Fibroblast of lung (primary cell): ENCODE measurements at regions not wholly inside any gene's neighbourhood (a gene's known extent, or its start where the extent isn't known, plus 50 kb on each side); places are given as distances from the start of the nearest gene placed in this dataset.
A peak's percentile ranks its signal among the peaks of the same experiment; 100 is the strongest.

Experiments used
- DNase-seq, 2 donors: peaks; one replicate each; pipeline versions ENCODE4 v3.0.0 to v3.0.0-alpha.2; 2010; ENCODE audit warnings: low read depth in 2 of 2
- H2AFZ ChIP-seq: 2 replicates; pipeline ENCODE4 v1.5.1; 2012; ENCODE audit warnings: low read length, control low read depth, inconsistent platforms
- H3K27ac ChIP-seq: 2 replicates; pipeline ENCODE4 v1.5.1; 2011; ENCODE audit warnings: low read length, control low read depth; ENCODE audit not compliant: insufficient read depth
- H3K27me3 ChIP-seq: 2 replicates; pipeline ENCODE4 v1.5.1; 2011; ENCODE audit warnings: mild to moderate bottlenecking, low read length; ENCODE audit not compliant: control insufficient read depth, insufficient read depth
- H3K36me3 ChIP-seq: 2 replicates; pipeline ENCODE4 v1.5.1; 2011; ENCODE audit warnings: low read length; ENCODE audit not compliant: control insufficient read depth, insufficient read depth
- H3K4me1 ChIP-seq: 2 replicates; pipeline ENCODE4 v1.5.1; 2011; ENCODE audit warnings: low read length; ENCODE audit not compliant: control insufficient read depth, insufficient read depth; ENCODE audit errors: extremely low read depth
- H3K4me2 ChIP-seq: 2 replicates; pipeline ENCODE4 v1.5.1; 2011; ENCODE audit warnings: low read length, control low read depth; ENCODE audit not compliant: insufficient read depth; ENCODE audit errors: extremely low read depth
- H3K4me3 ChIP-seq, 4 experiments: fragments of 200-600 bp in 1 of 4; sonication (generic) in 1 of 4; replicated peaks in 1 of 4; 2 replicates each; pipeline ENCODE4 v1.5.1; 2011 to 2016; ENCODE audit warnings: low read length in 4 of 4, low read depth in 3 of 4, mild to moderate bottlenecking in 3 of 4, control low read depth in 2 of 4, inconsistent platforms in 1 of 4, mixed read lengths in 1 of 4; ENCODE audit not compliant: insufficient read depth in 1 of 4; ENCODE audit errors: control extremely low read depth in 1 of 4
- H3K79me2 ChIP-seq: 2 replicates; pipeline ENCODE4 v1.5.1; 2012; ENCODE audit warnings: mild to moderate bottlenecking, low read length, inconsistent platforms; ENCODE audit not compliant: control insufficient read depth, insufficient read depth
- H3K9ac ChIP-seq: 2 replicates; pipeline ENCODE4 v1.5.1; 2011; ENCODE audit warnings: mild to moderate bottlenecking, low read length, control low read depth; ENCODE audit not compliant: insufficient read depth
- H3K9me3 ChIP-seq: 2 replicates; pipeline ENCODE4 v1.5.1; 2012; ENCODE audit warnings: low read depth, low read length; ENCODE audit not compliant: control insufficient read depth, insufficient read depth
- H4K20me1 ChIP-seq: 2 replicates; pipeline ENCODE4 v1.5.1; 2011; ENCODE audit warnings: low read length; ENCODE audit not compliant: control insufficient read depth, insufficient read depth; ENCODE audit errors: extremely low read depth
- EZH2 ChIP-seq: IDR thresholded peaks from 2 replicates; pipeline ENCODE4 v1.5.1; 2012; ENCODE audit warnings: low read length, control low read depth, mild to moderate bottlenecking; ENCODE audit errors: missing control alignments
- TF ChIP-seq, protein P1 (sequence below), 2 donors: IDR thresholded peaks in 1 of 2; conservative IDR thresholded peaks in 1 of 2; 1 replicate in 1 of 2; 2 replicates in 1 of 2; pipeline ENCODE4 v1.5.1; 2011 to 2012; ENCODE audit warnings: low read length in 2 of 2, control low read depth in 1 of 2, inconsistent platforms in 1 of 2, low read depth in 1 of 2, mild to moderate bottlenecking in 1 of 2

DNA sequence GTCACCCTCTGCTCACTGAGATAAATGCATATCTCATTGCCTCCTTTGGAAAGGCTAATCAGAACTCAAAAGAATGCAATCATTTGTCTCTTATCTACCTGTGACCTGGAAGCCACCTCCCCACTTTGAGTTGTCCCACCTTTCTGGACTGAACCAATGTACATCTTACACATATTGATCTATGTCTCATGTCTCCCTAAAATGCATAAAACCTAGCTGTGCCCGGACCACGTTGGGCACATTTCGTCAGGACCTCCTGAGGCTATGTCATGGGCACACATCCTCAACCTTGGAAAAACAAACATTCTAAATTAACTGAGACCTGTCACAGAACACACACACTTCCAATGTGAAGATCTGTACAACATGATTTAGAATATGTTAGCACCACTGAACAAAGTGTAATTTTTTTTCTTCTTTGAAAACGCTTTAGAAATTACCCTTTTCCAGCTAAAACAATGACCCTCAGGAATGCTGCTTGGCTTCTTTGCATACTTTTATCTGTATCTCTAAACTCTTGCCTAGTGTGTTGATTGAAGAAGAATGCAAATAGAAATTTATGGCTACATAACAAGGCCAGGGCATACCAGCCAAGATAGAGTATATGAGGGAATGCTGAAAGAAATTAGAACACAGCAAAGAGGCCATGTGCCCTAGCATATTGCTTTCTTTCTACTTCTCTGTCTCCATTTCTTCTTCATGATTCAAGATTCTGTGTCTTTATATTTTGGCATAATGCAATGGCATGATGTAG, 84.6 kb upstream of the DST start:
- H3K9ac ChIP-seq = no peak overlapping the region
- H3K4me1 ChIP-seq = peaks cover 19% of the 10 kb centered on the region
- H3K4me2 ChIP-seq = no peak overlapping the region
- peak in 1 of 2 donors; percentile 81 for DNase-seq
- no peak overlapping the region for H3K4me3 ChIP-seq
- no peak for TF ChIP-seq EZH2
- TF ChIP-seq, protein P1, sequence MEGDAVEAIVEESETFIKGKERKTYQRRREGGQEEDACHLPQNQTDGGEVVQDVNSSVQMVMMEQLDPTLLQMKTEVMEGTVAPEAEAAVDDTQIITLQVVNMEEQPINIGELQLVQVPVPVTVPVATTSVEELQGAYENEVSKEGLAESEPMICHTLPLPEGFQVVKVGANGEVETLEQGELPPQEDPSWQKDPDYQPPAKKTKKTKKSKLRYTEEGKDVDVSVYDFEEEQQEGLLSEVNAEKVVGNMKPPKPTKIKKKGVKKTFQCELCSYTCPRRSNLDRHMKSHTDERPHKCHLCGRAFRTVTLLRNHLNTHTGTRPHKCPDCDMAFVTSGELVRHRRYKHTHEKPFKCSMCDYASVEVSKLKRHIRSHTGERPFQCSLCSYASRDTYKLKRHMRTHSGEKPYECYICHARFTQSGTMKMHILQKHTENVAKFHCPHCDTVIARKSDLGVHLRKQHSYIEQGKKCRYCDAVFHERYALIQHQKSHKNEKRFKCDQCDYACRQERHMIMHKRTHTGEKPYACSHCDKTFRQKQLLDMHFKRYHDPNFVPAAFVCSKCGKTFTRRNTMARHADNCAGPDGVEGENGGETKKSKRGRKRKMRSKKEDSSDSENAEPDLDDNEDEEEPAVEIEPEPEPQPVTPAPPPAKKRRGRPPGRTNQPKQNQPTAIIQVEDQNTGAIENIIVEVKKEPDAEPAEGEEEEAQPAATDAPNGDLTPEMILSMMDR (conservative IDR thresholded peaks at IDR 0.05 in 1 of 2, IDR thresholded peaks at IDR 0.05 in 1 of 2; ENCODE audit: low read depth in 1 of 2, low read length in 2 of 2) = no peak
- peaks cover 72% of the 10 kb centered on the region for H3K79me2 ChIP-seq
- no peaks in the 10 kb centered on the region for H3K36me3 ChIP-seq
- H2AFZ ChIP-seq = no peak overlapping the region
- no peak overlapping the region for H3K27ac ChIP-seq
- H4K20me1 ChIP-seq = no peaks in the 10 kb centered on the region
- no peaks in the 10 kb centered on the region for H3K27me3 ChIP-seq
- H3K9me3 ChIP-seq = no peaks in the 10 kb centered on the region

DNA sequence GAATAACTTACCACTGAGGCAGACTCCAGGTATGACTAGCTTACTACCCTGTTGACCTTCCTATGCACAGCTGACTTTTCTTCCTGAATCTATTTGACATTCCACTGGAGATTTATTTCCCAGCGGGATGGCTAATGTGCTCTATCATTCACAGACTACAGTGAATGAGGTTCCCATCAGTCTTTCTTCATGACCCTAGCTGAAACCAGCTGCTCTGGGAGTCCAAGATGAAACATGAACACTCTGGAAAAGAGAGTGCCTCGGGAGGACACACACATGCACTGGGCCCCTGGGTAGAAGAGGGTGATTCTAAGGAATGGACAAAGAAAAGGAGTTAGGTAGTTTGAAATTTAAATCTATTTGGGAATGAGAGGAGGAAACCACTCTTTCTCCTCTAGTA, 82.6 kb upstream of the DST start:
- Histone ChIP-seq H3K9ac (no peak overlapping the region), H3K4me3 (no peak overlapping the region), H3K4me1 (peaks cover 13% of the 10 kb centered on the region), H3K9me3 (no peaks in the 10 kb centered on the region), H4K20me1 (no peaks in the 10 kb centered on the region), H3K27me3 (no peaks in the 10 kb centered on the region), H3K36me3 (no peaks in the 10 kb centered on the region), H2AFZ (no peak overlapping the region), H3K27ac (no peak overlapping the region), H3K79me2 (peaks cover 71% of the 10 kb centered on the region), H3K4me2 (no peak overlapping the region)
- TF ChIP-seq EZH2 = no peak
- TF ChIP-seq, protein P1 (conservative IDR thresholded peaks at IDR 0.05 in 1 of 2, IDR thresholded peaks at IDR 0.05 in 1 of 2; ENCODE audit: low read depth in 1 of 2, low read length in 2 of 2) = no peak
- peak in 1 of 2 donors; percentile 33 for DNase-seq

DNA sequence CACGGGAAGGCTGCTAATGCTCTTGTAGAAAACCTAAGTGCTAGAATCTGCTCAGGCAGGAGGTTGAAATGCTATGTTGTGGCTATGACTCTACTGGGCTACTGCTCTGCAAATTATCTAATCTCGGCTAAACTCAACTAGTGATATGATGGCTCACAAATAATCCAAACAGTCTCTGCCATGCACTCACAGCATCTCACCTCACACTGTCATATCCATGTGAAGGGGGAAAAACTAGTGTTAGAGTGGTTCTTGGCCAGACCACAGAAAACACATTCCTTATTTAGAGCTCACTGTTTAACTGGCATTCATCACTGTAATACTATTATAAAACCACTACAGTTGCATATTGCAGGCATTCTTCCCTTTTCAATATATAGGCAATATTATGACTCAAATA, 81.8 kb upstream of the DST start:
- Histone ChIP-seq H3K4me3 (no peak overlapping the region), H3K4me2 (peak overlapping the region; percentile 40), H3K9ac (no peak overlapping the region), H2AFZ (no peak overlapping the region), H4K20me1 (no peaks in the 10 kb centered on the region), H3K4me1 (peaks cover 11% of the 10 kb centered on the region), H3K9me3 (no peaks in the 10 kb centered on the region), H3K27ac (no peak overlapping the region), H3K27me3 (no peaks in the 10 kb centered on the region), H3K36me3 (no peaks in the 10 kb centered on the region), H3K79me2 (peaks cover 70% of the 10 kb centered on the region)
- DNase-seq = peak; percentile 53 to 92
- TF ChIP-seq EZH2 = no peak
- TF ChIP-seq, protein P1 (conservative IDR thresholded peaks at IDR 0.05 in 1 of 2, IDR thresholded peaks at IDR 0.05 in 1 of 2; ENCODE audit: low read depth in 1 of 2, low read length in 2 of 2) = no peak
